Suprapubic skin (tissue), 4 donors: ENCODE measurements at regions not wholly inside any gene's neighbourhood (a gene's known extent, or its start where the extent isn't known, plus 50 kb on each side); places are given as distances from the start of the nearest gene placed in this dataset.

Source experiments
- POLR2A ChIP-seq, 2 donors: fragments of 450-650 bp; IDR thresholded peaks; one replicate each; pipeline ENCODE4 v1.6.1; 2017; ENCODE audit warnings: antibody characterized with exemption in 2 of 2, mild to moderate bottlenecking in 2 of 2, moderate library complexity in 2 of 2
- POLR2AphosphoS5 ChIP-seq, 3 donors: sonication (generic); formaldehyde crosslinking; IDR thresholded peaks; one replicate each; pipeline ENCODE4 v1.6.1; 2017; ENCODE audit warnings: antibody characterized with exemption in 3 of 3
- TF ChIP-seq, protein P1 (sequence below), 2 donors: fragments of 200-600 bp in 1 of 2; fragments of 450-650 bp in 1 of 2; sonication (generic) in 1 of 2; IDR thresholded peaks; one replicate each; pipeline ENCODE4 v1.5.1; 2016 to 2019; ENCODE audit warnings: antibody characterized with exemption in 2 of 2, mild to moderate bottlenecking in 1 of 2, moderate library complexity in 1 of 2

DNA sequence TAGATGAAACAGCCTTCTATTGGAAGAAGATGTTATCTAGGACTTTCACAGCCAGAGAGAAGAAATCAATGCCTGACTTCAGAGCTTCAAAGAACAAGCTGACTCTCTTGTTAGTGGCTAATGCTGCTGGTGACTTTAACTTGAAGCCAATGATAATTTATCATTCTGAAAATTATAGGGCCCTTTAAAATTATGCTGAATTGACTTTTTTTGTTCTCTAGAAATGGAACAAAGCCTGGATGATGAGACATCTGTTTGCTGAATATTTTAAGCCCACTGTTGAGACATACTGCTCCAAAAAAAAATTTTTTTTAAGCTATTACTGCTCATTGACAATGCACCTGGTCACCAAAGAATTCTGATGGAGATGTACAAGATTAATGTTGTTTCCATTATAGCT is 189.2 kb downstream of the MBL2 start:
- TF ChIP-seq POLR2AphosphoS5 (IDR thresholded peaks at IDR 0.05) (no peak), POLR2A (IDR thresholded peaks at IDR 0.05) (no peak)
- TF ChIP-seq, protein P1, sequence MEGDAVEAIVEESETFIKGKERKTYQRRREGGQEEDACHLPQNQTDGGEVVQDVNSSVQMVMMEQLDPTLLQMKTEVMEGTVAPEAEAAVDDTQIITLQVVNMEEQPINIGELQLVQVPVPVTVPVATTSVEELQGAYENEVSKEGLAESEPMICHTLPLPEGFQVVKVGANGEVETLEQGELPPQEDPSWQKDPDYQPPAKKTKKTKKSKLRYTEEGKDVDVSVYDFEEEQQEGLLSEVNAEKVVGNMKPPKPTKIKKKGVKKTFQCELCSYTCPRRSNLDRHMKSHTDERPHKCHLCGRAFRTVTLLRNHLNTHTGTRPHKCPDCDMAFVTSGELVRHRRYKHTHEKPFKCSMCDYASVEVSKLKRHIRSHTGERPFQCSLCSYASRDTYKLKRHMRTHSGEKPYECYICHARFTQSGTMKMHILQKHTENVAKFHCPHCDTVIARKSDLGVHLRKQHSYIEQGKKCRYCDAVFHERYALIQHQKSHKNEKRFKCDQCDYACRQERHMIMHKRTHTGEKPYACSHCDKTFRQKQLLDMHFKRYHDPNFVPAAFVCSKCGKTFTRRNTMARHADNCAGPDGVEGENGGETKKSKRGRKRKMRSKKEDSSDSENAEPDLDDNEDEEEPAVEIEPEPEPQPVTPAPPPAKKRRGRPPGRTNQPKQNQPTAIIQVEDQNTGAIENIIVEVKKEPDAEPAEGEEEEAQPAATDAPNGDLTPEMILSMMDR (IDR thresholded peaks at IDR 0.05) = no peak
